ENCODE measurements at regions not wholly inside any gene's neighbourhood (a gene's known extent, or its start where the extent isn't known, plus 50 kb on each side); places are given as distances from the start of the nearest gene placed in this dataset.

- H3K27me3 ChIP-seq, result peaks cover 4% of the 10 kb centered on the region
- H3K27ac ChIP-seq, result no peak overlapping the region
- no peak overlapping the region for H3K4me3 ChIP-seq (ENCODE audit: low read depth in 1 of 2, low read length in 1 of 2)
- TF ChIP-seq, protein P1, sequence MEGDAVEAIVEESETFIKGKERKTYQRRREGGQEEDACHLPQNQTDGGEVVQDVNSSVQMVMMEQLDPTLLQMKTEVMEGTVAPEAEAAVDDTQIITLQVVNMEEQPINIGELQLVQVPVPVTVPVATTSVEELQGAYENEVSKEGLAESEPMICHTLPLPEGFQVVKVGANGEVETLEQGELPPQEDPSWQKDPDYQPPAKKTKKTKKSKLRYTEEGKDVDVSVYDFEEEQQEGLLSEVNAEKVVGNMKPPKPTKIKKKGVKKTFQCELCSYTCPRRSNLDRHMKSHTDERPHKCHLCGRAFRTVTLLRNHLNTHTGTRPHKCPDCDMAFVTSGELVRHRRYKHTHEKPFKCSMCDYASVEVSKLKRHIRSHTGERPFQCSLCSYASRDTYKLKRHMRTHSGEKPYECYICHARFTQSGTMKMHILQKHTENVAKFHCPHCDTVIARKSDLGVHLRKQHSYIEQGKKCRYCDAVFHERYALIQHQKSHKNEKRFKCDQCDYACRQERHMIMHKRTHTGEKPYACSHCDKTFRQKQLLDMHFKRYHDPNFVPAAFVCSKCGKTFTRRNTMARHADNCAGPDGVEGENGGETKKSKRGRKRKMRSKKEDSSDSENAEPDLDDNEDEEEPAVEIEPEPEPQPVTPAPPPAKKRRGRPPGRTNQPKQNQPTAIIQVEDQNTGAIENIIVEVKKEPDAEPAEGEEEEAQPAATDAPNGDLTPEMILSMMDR (IDR thresholded peaks at IDR 0.05), result no peak
- no peaks in the 10 kb centered on the region for H3K4me1 ChIP-seq (ENCODE audit: control insufficient read depth in 1 of 2, insufficient read depth in 1 of 2, low read depth in 1 of 2, low read length in 1 of 2)
- no peaks in the 10 kb centered on the region for H3K9me3 ChIP-seq
- no peaks in the 10 kb centered on the region for H3K36me3 ChIP-seq
Measured at GRCh38 chr21:38909929-38910328, 104.2 kb downstream of the ETS2 start.

DNA sequence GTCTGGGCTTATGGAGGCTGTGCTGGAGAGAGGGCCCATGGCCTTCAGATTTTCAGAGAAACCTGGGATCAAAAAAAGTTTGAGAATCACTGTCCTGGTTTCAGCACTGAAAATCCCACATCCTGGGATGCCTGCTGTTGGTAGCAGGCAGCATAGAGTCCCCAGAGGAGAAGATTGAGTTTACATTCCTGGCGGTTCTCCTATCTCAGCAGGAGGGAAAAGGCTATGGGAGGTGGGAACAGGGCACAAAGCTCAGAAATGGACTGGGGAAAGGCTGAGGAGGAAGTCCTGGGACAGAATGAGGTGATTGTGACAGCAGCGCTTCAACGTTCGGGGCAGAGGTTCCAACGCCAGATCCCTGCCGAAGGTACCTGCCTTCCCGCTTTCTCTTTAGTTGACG lies 103.4 kb downstream of the ETS2 start:
- TF ChIP-seq, protein P1 (IDR thresholded peaks at IDR 0.05), result no peak
- no peaks in the 10 kb centered on the region for H3K36me3 ChIP-seq
- H3K4me1 ChIP-seq (ENCODE audit: control insufficient read depth in 1 of 2, insufficient read depth in 1 of 2, low read depth in 1 of 2, low read length in 1 of 2), result no peaks in the 10 kb centered on the region
- H3K4me3 ChIP-seq (ENCODE audit: low read depth in 1 of 2, low read length in 1 of 2), result no peak overlapping the region
- H3K27me3 ChIP-seq, result peaks cover 4% of the 10 kb centered on the region
- no peak overlapping the region for H3K27ac ChIP-seq
- H3K9me3 ChIP-seq, result no peaks in the 10 kb centered on the region

DNA sequence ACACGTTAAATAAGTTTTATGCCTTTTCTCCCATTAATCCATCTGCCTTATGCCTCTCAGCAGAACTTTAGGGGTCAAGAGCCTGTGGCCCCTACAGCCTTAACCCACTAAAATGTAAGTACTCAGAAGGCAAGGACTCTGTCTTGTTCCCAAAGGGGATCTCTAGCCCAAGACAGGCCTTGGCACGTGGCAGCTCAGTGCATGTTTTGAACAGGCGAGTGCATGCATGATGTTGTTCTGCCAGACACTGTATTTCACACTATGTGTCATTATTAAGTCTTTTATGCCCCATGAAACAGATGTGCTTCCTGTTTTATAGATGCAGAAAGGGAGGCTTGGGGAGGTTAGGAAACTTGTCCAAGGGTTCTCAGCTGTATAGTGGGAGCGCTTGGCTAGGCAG lies 102.8 kb downstream of the ETS2 start:
- Histone ChIP-seq H3K4me1 (ENCODE audit: control insufficient read depth in 1 of 2, insufficient read depth in 1 of 2, low read depth in 1 of 2, low read length in 1 of 2) (no peaks in the 10 kb centered on the region), H3K27ac (no peak overlapping the region), H3K4me3 (ENCODE audit: low read depth in 1 of 2, low read length in 1 of 2) (no peak overlapping the region), H3K9me3 (no peaks in the 10 kb centered on the region), H3K36me3 (no peaks in the 10 kb centered on the region), H3K27me3 (peaks cover 2% of the 10 kb centered on the region)
- TF ChIP-seq, protein P1 (IDR thresholded peaks at IDR 0.05), result no peak

DNA sequence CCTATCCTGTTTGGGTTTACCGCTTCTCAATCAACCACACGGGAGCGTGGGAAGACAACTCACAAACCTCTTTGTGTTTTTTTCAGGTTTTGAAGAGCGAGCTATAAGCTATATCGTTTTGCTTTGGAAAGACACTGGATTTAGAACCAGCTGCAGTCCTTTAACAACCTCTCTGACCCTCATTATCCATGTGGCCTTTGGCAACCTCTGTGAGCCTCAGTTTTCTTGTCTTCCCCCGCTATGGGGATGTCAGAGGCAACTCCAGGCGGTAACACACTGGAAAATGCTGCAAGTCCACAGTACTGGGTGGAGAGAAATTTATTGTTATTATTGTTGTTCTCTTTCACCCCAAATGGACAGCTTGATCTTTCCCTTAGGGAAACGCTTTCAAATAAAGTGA lies 100.0 kb downstream of the ETS2 start:
- H3K27ac ChIP-seq, result no peak overlapping the region
- no peaks in the 10 kb centered on the region for H3K9me3 ChIP-seq
- no peaks in the 10 kb centered on the region for H3K4me1 ChIP-seq (ENCODE audit: control insufficient read depth in 1 of 2, insufficient read depth in 1 of 2, low read depth in 1 of 2, low read length in 1 of 2)
- no peak overlapping the region for H3K4me3 ChIP-seq (ENCODE audit: low read depth in 1 of 2, low read length in 1 of 2)
- no peaks in the 10 kb centered on the region for H3K36me3 ChIP-seq
- TF ChIP-seq, protein P1 (IDR thresholded peaks at IDR 0.05), result no peak
- no peaks in the 10 kb centered on the region for H3K27me3 ChIP-seq

DNA sequence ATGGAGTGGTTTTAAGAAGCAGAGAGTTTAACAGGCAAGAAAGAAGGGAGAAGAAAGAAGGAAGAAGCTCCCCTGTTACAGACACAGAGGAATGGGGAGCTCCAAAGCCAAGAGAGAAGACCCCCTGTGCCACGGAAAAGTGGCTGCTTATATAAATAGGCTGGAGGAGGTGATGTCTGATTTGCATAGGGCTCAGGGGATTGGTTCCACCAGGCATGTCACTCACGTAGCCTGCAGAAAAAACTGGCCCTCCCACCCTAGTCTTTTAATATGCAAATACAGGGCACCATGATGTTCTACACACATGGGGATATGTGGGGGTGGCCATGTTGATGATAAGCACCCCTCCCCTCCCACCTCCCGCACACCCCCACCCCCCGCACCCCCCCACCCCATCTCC lies 99.6 kb downstream of the ETS2 start:
- no peak overlapping the region for H3K4me3 ChIP-seq (ENCODE audit: low read depth in 1 of 2, low read length in 1 of 2)
- no peaks in the 10 kb centered on the region for H3K27me3 ChIP-seq
- H3K27ac ChIP-seq, result no peak overlapping the region
- no peaks in the 10 kb centered on the region for H3K36me3 ChIP-seq
- H3K9me3 ChIP-seq, result no peaks in the 10 kb centered on the region
- H3K4me1 ChIP-seq (ENCODE audit: control insufficient read depth in 1 of 2, insufficient read depth in 1 of 2, low read depth in 1 of 2, low read length in 1 of 2), result no peaks in the 10 kb centered on the region
- TF ChIP-seq, protein P1 (IDR thresholded peaks at IDR 0.05), result no peak

- no peak overlapping the region for H3K4me3 ChIP-seq (ENCODE audit: low read depth in 1 of 2, low read length in 1 of 2)
- H3K36me3 ChIP-seq, result no peaks in the 10 kb centered on the region
- H3K9me3 ChIP-seq, result no peaks in the 10 kb centered on the region
- H3K4me1 ChIP-seq (ENCODE audit: control insufficient read depth in 1 of 2, insufficient read depth in 1 of 2, low read depth in 1 of 2, low read length in 1 of 2), result no peaks in the 10 kb centered on the region
- H3K27me3 ChIP-seq, result no peaks in the 10 kb centered on the region
- TF ChIP-seq, protein P1 (IDR thresholded peaks at IDR 0.05), result no peak
- no peak overlapping the region for H3K27ac ChIP-seq
Measured at GRCh38 chr21:38903690-38904139, 98.0 kb downstream of the ETS2 start.
